ENCODE measurements at regions not wholly inside any gene's neighbourhood (a gene's known extent, or its start where the extent isn't known, plus 50 kb on each side); places are given as distances from the start of the nearest gene placed in this dataset.

- TF ChIP-seq CTCF (IDR thresholded peaks at IDR 0.05) (no peak), EP300 (IDR thresholded peaks at IDR 0.05) (no peak)
Measured at GRCh38 chr6:154886471-154886870, 108.6 kb upstream of the TIAM2 start.

All from upper lobe of left lung (tissue), 4 donors.